NCI-H1048 (cell line): ENCODE measurements at regions not wholly inside any gene's neighbourhood (a gene's known extent, or its start where the extent isn't known, plus 50 kb on each side); places are given as distances from the start of the nearest gene placed in this dataset.
"Not testable (repeated sequence)": the region's sequence is repeated elsewhere in the genome, so short reads cannot be mapped to it uniquely, and the experiment has no call there.

ENCODE experiments used
- DNase-seq: peaks from one replicate; lab custom pipeline; 2025; lab: John Stamatoyannopoulos, UW

DNA sequence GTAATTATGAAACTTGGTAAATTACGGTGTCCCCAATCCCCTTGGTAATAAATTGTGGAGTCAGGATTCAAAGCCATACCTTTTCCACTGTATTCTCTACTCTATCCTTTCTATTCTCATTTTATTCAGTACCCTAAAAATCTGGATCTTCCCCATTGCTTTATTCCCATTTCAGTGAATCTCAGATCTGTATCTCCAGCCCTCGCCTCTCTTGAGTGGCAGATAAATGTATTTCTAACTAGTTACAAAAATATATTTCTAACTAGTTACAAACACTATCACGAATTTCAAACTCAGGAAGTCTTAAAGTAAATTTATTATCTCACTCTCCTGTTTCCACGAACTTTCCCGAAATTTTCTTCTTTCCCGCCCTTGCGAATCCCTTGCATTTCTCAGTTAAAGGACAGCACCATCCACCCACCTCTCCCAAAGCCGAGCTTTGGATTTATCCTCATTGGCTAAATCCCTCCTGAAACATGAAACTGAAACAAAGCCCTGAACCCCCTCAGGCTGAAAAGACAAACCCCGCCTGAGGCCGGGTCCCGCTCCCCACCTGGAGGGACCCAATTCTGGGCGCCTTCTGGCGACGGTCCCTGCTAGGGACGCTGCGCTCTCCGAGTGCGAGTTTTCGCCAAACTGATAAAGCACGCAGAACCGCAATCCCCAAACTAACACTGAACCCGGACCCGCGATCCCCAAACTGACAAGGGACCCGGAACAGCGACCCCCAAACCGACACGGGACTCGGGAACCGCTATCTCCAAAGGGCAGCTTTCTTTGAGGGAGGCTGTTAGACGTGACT lies 164.3 kb upstream of the PABPC3 start:
- no peak for DNase-seq

GRCh38 chr13:24933106-24934023 lies 162.6 kb upstream of the PABPC3 start:
- DNase-seq = not testable (repeated sequence)

DNA sequence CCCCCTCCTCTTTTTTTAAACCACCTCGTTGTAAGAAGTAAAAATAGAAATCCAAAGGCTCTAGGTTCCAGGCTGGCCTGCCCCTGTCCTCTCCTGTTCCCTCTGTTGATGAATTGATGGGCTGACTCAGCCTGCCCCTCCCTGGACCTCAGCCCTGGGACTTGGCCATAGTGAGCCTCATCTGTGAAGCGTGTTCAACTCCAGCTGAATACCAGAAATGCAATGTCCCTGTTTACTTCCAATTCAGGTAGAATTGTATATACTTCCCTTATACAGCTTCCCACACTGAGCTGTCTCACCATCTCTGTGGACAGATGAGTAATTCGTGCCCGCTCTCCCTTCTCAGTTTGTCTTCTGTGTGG lies 161.9 kb upstream of the PABPC3 start:
- not testable (repeated sequence) for DNase-seq

- DNase-seq = no peak
Observed at GRCh38 chr13:24938966-24939365, 157.0 kb upstream of the PABPC3 start.

- DNase-seq = not testable (repeated sequence)
Observed at GRCh38 chr13:24941023-24941713, 154.8 kb upstream of the PABPC3 start.

DNA sequence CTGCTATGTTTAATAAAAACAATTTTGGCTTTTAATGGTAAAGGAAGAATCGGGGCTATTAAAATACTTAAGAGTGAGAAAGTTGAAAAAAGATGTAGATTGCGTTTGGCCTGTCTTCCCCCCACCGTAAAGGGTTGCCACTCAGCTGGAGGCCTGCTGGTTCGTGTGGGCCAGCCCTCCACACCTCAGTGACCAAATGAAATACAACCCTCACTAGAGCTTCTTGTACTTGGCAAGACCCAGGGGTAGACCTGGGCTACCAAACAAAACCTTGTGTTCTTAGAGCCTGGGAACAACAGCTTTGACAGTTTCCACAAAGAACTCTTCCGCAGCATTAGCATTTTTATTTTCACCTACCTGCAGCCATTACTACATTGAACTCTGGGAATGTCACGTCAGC lies 152.8 kb upstream of the PABPC3 start:
- no peak for DNase-seq

DNA sequence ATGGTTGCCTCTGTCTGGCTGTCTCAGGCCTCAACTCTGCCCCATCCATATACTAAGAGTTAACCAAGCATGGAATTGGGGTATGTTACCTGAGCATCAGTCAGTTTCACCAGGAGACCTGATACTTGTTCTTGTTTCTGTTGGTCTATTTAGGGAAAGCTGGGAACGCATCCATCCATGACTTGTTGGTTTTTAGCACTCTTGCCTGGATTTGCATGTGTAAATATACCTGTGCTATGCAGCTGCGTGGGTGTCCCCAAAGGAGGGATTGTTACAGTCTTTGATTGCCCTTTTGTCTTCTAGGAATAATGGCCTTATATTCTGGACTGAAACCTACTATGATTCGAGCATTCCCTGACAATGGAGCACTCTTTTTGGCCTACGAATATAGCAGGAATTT lies 151.9 kb upstream of the PABPC3 start:
- DNase-seq = not testable (repeated sequence)

- DNase-seq = not testable (repeated sequence)
Observed at GRCh38 chr13:24948977-24949376, 147.0 kb upstream of the PABPC3 start.

DNA sequence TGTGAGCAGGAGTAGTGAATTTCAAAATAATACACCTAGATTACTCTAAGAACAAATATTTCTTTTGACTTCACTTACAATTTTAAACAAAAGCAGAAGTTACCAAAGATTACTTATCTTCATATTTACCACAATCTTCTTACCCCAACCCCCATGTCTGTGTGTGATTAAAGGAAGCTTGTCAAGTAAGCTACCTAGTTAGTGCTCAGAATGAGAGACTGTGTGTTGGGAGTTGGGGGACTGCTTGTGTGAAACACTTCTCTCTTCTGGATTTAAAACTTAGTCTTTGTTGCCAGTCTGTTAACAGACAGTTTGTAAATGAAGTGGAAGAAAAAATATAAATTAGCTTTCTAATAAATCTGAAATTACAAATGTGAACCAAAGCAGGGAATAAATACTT lies 145.3 kb upstream of the PABPC3 start:
- not testable (repeated sequence) for DNase-seq

DNA sequence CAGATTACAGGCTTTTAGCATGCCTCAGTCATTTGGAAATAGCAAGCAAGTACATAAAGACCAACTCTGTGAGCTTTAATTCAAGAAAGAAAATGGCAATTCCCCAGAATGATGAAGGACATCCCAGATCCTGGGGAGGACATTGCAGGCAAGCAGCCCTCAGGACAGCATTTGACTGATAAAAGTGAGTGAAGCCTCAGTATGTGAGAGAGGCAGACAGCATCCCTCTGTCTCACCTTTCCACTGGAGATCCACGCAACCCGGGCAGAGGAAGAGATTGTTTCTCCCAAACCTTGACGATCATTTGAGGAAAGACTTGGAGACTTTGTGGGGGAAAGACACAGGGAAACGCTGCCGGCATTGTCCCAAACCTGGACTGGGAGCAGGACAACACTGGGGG lies 128.0 kb upstream of the PABPC3 start:
- DNase-seq = not testable (repeated sequence)

DNA sequence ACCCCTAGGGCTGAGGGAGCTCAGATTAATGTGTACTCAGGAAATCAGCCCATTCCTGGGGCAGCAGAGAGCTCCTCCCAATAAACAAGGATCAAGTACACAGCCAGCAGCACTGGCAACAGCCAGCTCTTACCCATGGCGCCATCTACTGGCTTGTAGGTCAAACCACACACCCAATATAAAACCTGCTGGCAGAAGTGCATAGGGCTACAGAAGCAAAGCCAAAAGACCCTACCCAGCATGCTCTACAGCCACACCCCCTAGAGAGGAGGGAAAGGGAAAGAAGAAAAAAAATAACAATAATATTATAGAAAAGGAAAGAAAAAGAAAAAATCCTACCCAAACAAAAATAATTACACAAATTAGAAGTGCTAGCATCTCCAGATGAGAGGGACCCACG lies 127.5 kb upstream of the PABPC3 start:
- not testable (repeated sequence) for DNase-seq

- not testable (repeated sequence) for DNase-seq
Observed at GRCh38 chr13:24973102-24973501, 122.8 kb upstream of the PABPC3 start.

GRCh38 chr13:24981181-24981803 lies 114.6 kb upstream of the PABPC3 start:
- DNase-seq = not testable (repeated sequence)

DNA sequence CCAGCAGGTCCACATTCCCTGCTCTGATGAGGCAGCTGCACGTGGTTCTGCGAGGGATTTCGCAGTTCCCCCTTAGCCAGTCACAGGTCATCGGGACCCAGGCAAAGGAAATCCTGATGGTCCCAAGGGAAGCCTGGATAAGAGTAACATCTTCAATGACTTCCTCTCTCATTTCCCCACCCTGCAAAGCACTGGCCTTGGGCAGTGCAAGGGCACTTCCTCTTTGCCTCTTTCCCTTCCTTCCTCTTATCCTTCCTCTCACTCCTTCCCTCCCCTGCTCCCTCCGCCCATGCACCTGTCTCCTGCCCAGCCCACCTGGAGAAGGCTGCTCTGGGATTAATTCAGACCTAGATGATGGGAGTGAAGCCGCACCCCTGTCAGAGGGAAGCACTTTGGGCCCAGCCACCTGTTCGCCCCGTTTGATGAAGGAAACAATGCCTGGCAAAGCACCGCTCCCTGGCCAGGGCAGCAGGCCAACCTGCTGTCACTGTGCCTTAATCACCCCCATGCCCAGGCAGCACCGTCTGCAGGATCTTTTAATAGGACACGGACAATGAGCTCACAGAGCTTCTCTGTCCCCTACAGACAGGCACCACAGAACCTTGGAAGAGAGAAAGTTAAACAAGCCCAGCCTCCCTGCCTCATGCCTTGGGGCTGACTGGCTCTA lies 113.5 kb upstream of the PABPC3 start:
- no peak for DNase-seq

GRCh38 chr13:24983094-24983493 lies 112.8 kb upstream of the PABPC3 start:
- no peak for DNase-seq

- no peak for DNase-seq
Observed at GRCh38 chr13:24984134-24984533, 111.8 kb upstream of the PABPC3 start.

DNA sequence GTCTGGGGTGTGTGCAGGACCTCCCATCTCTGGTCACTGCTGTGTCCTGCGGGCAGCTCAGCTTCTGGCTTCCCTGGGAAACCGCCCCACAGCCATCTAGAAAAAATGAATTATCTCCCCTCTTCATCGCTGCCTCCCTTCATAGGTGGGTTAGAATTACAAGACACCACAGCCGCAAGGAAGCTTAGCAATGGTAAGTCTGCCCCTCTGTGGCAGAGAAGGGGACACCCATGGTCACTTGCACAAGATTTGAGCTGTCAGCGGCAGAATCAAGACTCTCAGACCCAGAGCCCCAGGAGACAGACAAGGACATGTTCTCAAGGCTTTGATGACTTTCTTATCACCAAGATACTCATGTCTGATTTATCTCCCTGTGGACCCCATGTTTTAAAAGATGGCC lies 110.8 kb upstream of the PABPC3 start:
- no peak for DNase-seq

DNA sequence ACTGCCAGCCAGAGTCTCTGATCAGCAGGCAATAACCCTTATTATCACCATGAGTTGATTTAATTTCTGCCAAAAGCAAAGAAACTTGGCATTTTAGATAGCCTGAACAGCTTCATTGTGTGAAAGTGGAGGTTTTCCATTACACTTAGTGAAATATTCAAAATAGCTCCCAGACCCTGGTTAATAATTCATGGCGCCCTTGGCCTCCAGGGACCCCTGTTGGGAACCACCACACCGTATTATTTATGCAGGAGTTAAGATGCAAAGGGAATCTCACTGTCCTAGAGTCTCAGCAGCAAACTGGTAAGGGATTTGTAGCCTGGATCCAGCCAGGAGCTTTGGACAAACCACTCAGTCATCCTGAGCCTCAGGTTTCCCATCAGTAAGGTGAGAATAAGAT lies 110.0 kb upstream of the PABPC3 start:
- no peak for DNase-seq

- DNase-seq = no peak
Observed at GRCh38 chr13:24986826-24987225, 109.1 kb upstream of the PABPC3 start.

GRCh38 chr13:24989959-24990358 lies 106.0 kb upstream of the PABPC3 start:
- not testable (repeated sequence) for DNase-seq

DNA sequence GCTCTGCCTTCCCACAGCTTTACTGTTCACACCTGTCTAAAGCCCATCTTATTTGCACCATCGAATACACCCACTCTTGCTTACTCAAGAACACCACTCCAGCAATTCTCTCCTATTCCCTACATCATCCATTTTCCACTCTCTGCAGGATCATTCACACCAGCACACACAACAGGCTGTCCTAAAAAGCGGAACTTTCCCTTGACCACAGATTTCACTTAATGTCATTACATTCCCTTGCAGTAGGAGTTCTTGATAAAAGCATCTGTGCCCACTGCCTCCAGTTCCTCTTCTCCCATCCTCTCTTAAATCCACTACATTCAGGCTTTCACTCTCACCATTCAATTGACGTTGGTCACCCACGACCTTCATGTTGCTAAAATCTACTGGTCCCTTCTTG lies 103.0 kb upstream of the PABPC3 start:
- not testable (repeated sequence) for DNase-seq
